ENCODE measurements at regions not wholly inside any gene's neighbourhood (a gene's known extent, or its start where the extent isn't known, plus 50 kb on each side); places are given as distances from the start of the nearest gene placed in this dataset.
"Not testable (repeated sequence)": the region's sequence is repeated elsewhere in the genome, so short reads cannot be mapped to it uniquely, and the experiment has no call there.

DNA sequence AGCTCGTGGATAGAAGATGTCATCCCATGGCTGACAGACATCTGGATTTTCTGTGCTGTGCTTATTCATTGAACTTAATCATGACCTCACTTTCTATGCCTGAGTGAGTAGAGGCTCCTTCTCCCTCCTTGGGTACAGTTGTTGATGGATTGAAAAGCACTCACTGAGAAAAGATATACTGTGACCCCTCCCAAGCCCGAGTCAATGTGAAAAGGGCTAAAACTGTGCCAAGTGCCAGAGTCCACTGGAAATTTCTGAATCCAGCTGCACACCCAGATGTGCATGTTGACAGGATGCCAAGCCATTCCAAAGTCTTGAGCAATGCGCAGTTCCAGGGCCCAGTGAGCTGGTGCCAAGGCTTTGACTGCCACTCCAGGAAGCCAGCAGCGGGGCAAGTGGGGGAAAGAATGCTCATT lies 473.0 kb downstream of the NTRK2 start:
- DNase-seq = no peak

DNA sequence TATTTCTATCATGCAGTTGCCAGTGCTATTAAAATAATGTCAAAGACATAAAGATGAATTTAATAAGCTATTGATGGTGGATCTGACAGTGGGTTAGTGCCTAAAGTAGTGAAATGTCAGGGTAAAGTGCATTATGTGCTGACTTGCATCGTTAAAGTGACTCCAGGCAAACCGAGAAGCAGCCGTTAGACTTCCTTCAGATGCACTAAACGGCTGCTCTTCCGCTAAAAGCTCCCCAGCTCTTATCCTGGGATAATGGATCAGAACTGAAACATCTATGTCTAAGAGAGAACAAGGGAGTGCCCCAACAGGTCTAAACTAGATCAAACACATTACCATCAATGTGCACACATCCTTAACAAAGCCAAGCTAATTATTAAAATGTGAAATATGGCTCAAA lies 468.2 kb downstream of the NTRK2 start:
- no peak for DNase-seq

DNA sequence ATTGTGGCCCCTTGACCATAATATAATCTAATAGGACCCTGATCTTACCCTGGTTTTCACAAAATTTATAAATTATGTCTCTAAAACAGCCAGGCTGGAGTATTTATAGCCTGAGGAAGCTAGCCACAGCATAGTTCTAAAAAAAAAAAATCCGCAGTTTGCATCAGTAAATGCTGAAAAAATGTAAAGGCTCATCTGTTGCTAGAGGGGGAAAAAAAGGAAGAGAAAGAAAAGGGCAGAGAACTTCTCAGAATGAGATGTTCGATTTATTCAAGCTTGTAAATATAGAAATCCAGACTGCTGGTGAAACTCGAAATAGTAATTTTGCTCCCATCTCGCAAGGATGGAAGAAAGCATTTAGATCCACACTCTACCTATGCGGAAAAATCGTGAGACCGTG lies 467.5 kb downstream of the NTRK2 start:
- DNase-seq = no peak

DNA sequence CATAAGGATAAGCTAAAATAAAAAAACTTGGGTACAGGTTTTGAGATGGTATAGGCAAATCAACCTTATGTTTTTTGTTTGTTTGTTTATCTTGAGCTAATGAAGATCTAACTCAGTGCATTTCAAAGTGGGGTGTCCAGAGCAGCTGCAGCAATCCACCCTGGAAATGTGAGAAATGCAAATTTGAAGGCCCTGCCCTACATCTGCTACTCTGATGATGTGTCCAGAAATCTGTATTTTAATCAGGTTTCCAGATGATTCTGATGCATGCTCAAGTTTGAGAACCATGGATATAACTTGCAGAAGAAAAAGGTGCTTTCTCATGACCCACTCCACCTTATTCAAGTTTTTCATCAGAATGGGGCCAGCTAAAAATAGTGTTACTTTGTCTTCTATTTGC lies 467.0 kb downstream of the NTRK2 start:
- no peak for DNase-seq

DNA sequence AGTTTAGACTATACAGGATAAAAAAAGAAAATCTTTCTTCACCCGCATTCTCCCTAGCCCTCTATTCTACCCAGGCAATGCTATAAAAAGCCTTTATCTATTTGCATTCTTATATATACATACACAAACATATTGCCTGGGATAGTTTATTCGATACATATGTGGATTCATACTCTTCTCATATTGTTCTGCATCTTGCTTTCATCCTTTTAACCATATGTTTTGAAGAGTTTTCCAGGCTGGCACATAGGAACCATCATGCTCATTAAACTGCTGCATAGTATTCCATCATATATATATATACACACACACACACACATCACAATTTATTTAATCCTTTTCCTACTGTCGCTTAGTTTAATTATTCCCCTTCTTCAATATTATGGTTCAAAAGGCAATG lies 461.2 kb downstream of the NTRK2 start:
- DNase-seq = no peak

DNA sequence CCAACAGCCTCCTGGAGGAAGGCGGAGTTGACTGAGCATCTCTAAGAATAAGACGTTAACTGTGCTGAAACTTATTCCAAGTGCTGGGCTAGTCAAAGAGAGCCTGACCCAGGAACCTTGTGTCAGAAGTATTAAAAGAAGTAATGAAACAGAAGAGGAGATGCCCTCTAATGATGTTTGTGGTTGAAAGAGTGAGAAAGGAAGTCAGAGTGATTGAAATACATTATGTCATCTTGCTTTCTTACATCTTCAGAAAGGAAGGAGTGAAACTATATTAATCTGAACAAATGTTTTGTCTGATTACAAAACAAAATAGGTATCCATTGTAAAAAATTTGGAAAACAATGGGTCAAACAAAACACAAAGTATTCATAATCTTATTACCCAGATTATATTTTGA lies 460.7 kb downstream of the NTRK2 start:
- no peak for DNase-seq

DNA sequence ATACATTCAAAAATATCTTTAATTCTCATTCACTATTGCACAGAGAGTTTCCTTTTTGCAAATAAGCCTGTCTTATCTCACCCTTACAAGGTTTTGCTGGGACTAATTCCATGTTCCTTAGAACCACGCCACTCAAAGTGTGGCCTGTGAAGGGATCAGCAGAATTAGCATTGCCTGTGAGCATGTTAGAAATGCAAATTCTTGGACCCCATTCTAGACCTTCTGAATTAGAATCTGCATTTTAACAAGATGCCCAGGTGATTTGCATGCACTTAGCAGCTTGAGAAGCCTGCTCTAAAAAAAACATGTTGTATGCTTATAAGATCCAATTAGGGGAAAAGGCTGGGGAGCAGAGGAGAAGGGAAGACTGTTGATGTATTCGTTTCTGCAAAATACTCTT lies 460.0 kb downstream of the NTRK2 start:
- no peak for DNase-seq

DNA sequence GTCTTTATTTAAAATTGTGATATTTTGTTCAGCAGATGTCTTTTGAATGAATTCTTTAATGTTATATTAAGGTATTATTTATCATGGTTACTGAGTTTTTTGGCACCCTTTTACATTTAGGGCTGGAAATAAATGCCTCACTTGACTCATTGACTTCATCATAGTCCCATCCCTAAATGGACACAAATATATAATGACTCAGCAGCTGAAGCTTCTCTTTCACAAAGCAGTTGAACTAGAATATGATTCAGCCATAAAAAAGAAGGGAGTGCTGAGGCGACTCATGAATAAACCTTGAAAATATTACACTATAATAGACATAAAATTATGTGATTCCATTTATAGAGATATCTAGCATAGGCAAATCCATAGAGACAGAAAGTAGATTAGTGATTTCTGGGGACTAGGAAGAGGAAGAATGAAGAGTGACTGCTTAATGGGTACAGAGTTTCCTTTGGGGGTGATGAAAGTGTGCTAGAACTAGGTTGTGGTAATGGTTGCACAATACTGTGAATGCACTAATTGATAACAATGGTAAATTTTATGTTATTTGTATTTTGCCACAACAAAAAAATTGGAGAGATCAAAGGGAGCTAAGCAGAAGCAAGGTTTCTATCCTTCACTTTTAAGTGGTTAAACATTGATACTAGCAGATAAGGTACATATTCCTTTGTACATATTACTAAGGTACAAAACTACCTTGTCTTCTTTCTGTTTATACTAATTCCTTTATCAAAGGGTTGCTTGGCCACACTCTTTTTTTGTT lies 449.6 kb downstream of the NTRK2 start:
- DNase-seq = no peak

DNA sequence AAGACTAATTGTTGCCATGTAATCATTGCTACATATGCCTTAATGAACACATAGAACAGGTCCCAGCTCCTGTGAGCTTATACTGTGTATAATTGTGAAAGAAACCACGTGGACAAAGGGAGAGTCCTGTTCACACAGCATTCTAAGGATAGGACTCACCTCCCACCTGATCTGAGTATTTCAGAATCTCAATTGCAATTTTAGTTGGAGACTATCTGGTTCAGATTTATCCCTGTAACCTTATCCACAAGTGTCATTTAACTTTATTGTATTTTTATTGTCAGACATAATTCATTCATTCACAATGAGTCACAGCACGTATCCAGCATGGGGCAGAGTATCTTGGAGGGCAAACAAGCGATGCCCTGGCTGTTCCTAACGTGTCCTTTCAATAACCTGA lies 448.3 kb downstream of the NTRK2 start:
- DNase-seq = no peak

DNA sequence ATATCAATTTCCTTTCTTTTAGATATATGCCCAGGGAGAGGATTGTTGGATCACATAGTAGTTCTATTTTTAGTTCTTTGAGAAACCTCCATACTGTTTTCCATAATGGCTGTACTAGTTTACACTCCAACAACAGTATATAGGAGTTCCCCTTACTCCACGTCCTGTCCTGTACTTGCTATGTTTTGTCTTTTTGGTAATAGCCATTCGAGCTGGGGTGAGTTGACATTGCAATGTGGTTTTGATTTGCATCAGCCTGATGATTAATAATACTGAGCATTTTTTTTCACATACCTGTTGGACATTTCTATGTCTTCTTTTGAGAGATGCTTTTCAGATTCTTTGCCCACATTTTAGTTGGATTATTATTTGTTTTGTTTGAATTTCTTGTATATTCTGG lies 445.9 kb downstream of the NTRK2 start:
- no peak for DNase-seq

DNA sequence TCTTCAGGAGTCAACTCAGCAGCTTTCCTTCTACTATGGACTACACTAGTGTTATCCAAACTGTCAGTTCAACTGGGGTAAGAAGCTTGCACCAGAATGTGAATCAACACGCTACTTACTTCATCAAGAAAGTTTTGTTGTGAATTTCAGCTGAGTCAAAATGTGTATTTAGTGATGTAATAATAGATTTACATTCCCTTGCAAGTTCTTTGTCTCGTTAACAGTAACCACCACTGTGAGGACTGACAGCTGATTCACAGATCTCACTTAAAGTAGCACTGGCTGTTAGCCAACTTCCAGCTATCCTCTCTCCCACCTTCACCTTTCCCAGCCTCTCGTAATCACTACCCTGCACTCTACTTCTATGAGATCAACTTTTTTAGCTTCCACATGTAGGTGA lies 445.3 kb downstream of the NTRK2 start:
- no peak for DNase-seq

DNA sequence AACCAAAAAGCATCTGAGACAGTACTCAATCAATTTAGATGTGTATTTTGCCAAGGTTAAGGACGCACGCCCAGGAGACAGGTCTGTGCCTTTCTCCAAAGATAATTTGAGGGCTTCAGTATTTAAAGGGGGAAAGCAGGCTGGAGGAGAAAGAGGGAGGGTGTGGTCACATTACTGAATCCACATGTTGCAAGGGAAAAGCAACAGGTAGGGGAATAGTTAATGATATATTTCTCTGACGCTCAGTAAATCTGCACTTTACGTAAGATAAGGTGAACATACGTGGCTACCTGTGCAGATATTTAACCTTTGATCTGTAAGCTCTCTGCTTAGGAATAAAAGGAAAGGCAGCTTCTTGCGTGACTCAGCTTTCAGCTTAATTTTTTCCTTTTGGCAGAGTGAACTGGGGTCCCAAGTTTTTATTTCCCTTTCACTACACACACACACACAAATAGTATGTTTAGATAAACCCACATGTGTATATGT lies 443.4 kb downstream of the NTRK2 start:
- DNase-seq = no peak

DNA sequence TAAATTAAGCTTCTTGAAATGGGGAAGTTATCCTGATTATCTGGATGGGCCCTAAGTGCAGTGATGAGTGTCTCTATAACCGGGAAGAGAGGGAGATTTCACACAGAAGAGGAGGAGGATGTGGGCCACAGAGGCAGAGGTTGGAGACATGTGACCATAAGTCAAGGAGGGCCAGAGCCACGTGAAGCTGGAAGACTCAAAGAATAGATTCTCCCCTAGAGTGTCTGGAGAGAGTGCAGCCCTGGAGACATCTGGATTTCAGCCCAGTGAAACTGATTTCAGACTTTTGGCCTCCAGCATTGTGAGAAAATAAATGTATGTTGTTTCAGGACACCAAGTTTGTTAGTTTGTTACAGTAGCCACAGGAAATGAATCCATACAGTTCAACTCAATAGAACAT lies 442.9 kb downstream of the NTRK2 start:
- DNase-seq = no peak

DNA sequence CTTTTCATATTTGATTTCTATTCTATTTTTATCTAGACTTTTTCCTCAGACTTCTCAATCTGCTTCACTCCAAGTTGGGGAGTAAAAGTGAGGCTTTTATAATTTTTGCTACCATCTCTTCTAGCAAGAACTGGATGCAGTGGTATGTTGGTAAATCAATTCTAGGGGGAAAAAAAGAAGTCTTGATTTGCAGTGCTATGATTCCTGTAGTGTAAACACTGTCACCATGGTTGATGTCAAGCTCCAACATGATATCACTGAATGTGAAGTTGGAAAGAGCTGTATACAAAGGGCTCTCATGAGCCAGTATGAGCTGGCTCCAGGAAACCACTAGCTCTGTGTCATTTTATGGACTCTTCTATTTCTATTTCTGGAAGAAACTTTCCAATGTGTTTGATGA lies 439.2 kb downstream of the NTRK2 start:
- DNase-seq = no peak

DNA sequence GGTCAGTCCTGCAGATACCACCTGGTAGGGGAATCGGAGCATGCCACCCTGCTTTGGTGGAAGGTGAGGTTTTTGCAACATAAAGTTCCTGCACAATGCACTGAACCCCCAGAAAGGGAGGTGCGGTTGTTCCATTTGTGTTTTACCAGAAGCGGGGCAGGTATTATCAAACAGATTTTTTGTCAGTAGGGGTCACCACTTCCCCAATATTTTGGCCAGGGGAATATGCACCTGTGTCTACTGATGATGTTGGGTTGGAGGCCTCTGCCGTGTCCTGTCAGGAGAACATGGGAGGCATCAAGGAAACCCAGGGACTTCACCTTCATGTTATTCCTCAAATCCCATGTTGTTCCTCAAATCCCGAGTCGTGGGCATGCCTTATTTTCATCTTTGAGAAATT lies 438.7 kb downstream of the NTRK2 start:
- DNase-seq = no peak

DNA sequence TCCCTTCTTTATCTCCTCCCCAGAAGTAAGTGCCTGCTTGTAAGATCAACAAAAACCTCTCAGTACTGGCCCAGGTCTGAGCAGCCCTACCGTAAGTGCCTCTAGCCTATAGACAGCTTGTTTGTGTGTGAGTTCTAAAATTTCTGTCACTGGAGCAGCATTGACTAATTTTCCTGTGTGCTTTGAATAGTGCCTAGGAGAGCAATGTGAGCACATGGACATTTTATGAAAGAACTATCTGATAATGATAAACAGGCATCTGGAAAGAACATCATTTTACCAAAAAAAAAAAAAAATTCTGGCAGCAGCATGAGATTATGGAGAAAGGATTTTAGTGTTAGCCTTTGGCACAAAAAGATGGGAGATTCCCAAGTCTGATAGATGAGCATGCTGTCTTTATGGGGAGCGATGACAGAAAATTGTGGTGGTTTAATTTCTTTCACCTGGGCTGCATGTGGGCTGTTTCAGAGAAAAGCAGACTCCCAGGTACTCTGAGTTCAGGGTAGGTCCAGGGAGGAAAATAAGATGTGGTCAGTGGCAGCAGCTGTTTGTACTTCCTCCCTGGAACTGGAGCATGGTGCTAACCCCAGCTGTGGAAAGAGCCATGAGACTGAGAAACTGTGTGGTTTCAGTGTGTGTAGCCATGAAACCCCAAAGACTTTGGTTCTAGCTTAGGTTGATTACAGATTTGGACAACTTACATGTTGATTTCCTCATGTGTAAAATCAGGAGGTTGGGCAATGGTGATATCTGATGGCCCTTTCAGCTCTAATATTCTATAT lies 419.9 kb downstream of the NTRK2 start:
- DNase-seq = no peak

DNA sequence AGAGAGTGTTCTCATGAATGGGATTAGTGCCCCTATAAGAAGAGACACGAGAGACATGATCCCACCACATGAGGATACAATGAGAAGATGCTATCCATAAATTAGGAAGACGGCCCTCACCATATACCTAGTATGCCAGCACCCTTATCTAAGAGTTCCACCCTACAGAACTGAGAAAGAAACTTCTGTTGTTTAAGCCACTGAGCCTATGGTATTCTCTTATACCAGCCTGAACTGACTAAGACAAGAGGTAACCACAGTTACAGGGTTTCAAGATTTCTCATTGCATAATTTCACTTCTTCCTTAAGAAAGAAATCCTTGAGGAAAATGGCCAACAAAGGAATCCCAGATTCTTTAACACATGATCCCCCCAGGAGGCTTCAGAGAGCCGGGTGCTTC lies 412.4 kb downstream of the NTRK2 start:
- no peak for DNase-seq

DNA sequence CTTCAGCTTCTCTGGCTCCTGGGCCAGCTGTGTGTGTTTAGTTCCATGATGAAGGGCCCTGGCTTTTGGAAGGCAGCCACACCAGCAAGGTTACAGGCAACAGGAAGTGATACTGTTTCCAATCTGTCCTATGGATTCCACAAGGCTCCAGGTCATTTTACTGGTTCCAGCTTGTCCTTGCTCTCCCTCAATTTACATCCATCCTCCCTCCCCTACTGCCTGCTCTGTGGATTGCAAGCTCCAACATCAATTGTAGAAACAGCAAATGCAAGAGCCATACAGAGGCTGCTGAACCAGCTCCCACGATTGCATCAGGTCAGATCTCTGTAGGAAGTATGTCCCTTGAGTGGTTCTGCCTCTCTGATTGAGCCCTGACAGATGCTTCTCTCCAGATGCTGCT lies 409.8 kb downstream of the NTRK2 start:
- DNase-seq = no peak

DNA sequence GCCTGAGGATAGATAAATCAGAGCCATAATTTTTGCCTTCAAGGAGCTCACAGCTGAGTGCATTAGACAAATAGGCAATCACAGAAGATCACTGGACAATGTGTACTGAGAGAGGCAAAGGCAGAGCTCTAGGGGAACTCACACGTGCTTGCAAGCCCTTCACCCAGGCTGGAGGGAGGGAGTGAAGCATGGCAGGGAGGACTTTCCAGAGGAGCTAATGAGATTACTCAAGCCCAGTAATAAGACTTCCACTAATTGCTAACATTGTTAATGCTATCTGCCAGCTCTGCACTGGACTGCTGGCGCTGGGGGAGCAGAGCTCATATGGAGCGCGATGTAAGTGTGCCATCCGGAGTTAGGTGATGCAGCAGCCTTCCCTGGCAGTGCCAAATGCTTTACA lies 408.4 kb downstream of the NTRK2 start:
- no peak for DNase-seq

DNA sequence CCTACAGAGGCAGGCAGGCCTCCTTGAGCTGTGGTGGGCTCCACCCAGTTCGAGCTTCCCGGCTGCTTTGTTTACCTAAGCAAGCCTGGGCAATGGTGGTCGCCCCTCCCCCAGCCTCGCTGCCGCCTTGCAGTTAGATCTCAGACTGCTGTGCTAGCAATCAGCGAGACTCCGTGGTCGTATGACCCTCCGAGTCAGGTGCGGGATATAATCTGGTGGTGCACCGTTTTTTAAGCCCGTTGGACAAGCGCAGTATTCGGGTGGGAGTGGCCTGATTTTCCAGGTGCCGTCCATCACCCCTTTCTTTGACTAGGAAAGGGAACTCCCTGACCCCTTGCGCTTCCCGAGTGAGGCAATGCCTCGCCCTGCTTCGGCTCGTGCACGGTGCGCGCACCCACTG lies 407.6 kb downstream of the NTRK2 start:
- DNase-seq = not testable (repeated sequence)

Measured in stimulated activated CD4-positive, alpha-beta T cell treated with anti-CD3 and anti-CD28 coated beads, Interleukin-2, amount 100 ng/mL, for 48 hours (primary cell).